Right atrium auricular region (tissue), 2 donors: ENCODE measurements at regions not wholly inside any gene's neighbourhood (a gene's known extent, or its start where the extent isn't known, plus 50 kb on each side); places are given as distances from the start of the nearest gene placed in this dataset.

Source experiments
- DNase-seq: peaks from one replicate; pipeline ENCODE4 v3.0.0-alpha.2; 2019; ENCODE audit warnings: low spot score
- H3K27ac ChIP-seq, 2 donors: fragments of 200-600 bp; sonication (generic); 1 replicate in 1 of 2; 2 replicates in 1 of 2; pipeline ENCODE4 v1.5.1; 2016 to 2019
- H3K27me3 ChIP-seq, 2 donors: fragments of 200-600 bp; sonication (generic); one replicate each; pipeline versions ENCODE4 v1.5.1 to v1.6.0; 2017 to 2019
- H3K36me3 ChIP-seq: fragments of 200-600 bp; sonication (generic); one replicate; pipeline ENCODE4 v1.5.1; 2016
- H3K4me1 ChIP-seq, 2 donors: fragments of 200-600 bp; sonication (generic); one replicate each; pipeline versions ENCODE4 v1.5.1 to v1.6.0; 2017 to 2019
- H3K4me3 ChIP-seq, 2 donors: fragments of 200-600 bp; sonication (generic); 1 replicate in 1 of 2; 2 replicates in 1 of 2; pipeline ENCODE4 v1.5.1; 2017 to 2019; ENCODE audit warnings: mild to moderate bottlenecking in 1 of 2, moderate library complexity in 1 of 2
- H3K9me3 ChIP-seq, 2 donors: fragments of 200-600 bp; sonication (generic); one replicate each; pipeline ENCODE4 v1.5.1; 2019
- TF ChIP-seq, protein P1 (sequence below), 2 donors: fragments of 200-600 bp; sonication (generic); IDR thresholded peaks; one replicate each; pipeline ENCODE4 v1.5.1; 2019; ENCODE audit warnings: antibody characterized with exemption in 2 of 2

DNA sequence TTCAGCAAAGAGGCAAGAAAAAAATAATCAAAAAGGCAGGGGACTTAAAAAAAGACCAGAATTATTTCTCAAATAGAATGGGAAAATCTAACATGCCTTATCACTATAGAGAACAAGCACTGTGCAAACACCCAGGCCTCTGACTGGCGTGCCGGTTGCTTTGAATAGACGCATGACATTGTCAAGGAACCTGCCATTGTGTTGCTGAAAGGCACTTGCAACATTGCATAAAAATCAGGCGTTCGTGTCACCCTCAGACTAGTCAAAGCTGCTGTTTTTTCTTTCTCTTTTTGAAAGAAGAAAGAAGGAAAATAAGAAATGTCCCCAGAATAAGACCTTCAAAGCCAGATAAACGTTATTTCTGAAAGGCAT is 549.3 kb upstream of the CADM1 start:
- Histone ChIP-seq H3K4me1 (no peaks in the 10 kb centered on the region), H3K9me3 (no peaks in the 10 kb centered on the region), H3K27me3 (no peaks in the 10 kb centered on the region), H3K27ac (no peak overlapping the region), H3K4me3 (no peak overlapping the region), H3K36me3 (no peaks in the 10 kb centered on the region)
- TF ChIP-seq, protein P1, sequence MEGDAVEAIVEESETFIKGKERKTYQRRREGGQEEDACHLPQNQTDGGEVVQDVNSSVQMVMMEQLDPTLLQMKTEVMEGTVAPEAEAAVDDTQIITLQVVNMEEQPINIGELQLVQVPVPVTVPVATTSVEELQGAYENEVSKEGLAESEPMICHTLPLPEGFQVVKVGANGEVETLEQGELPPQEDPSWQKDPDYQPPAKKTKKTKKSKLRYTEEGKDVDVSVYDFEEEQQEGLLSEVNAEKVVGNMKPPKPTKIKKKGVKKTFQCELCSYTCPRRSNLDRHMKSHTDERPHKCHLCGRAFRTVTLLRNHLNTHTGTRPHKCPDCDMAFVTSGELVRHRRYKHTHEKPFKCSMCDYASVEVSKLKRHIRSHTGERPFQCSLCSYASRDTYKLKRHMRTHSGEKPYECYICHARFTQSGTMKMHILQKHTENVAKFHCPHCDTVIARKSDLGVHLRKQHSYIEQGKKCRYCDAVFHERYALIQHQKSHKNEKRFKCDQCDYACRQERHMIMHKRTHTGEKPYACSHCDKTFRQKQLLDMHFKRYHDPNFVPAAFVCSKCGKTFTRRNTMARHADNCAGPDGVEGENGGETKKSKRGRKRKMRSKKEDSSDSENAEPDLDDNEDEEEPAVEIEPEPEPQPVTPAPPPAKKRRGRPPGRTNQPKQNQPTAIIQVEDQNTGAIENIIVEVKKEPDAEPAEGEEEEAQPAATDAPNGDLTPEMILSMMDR (IDR thresholded peaks at IDR 0.05), result no peak
- DNase-seq, result no peak

DNA sequence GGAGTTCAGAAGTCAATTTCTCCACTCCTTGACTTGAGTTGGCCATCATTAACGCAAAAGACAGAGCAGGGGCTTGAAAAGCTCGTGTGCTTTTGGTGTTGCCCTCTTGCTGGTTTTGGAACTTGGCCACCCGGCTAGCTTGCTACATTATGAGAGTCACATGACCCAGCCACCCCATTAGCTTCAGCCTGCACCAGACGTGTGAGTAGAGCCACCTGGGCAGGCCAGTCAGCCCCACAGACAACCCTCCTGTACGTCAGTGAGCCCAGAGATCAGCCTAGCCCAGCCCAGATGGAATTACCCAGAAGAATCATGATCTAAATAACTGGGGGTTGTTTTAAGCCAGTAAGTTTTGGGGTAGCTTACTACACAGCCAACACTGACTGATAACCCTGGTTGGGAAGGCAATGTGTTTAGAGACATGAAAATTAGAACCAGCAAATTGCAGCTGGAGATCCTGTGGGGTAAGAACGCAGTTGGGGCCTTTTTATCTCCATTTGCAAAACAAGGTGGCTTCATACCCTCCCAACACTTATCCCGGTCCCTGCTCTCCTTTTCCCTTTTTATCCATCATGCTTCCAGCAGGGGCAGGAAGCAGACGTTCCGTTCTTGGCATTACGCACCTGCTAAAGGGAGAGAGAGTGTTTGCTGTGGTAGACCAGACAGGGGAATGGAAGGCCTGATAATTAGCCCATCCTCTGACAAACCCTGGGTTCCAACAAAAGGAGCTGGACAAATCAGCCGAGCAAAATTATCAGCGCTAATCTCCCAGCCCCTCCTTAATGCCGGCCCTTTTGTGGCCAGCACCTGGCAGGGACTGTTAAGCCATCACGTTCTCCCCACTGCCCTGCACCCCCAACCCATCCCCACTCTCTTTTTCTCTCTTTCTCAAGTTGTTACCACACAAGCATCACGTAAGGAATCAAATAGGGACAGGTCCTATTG is 548.7 kb upstream of the CADM1 start:
- Histone ChIP-seq H3K9me3 (no peaks in the 10 kb centered on the region), H3K36me3 (no peaks in the 10 kb centered on the region), H3K4me1 (no peaks in the 10 kb centered on the region), H3K27me3 (no peaks in the 10 kb centered on the region), H3K4me3 (no peak overlapping the region), H3K27ac (no peak overlapping the region)
- TF ChIP-seq, protein P1 (IDR thresholded peaks at IDR 0.05), result no peak
- DNase-seq, result no peak

DNA sequence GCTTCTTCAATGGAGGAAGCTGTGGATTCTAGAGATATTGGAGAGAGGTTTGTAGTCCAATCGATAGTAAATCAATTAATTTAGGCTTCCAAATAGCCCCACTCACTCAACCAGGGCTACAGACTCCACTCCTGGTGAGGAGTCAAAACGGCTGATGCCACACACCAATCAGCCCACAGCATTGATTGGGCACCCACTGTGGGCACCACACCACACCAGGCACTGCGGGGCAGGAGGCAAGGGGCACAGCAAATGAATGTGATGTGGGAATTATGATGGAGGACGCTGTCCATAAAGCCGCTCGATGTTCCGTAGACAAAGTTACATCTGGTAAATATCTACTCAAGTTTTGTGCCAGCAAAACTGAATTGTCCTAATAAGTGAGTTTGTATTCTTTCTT is 547.3 kb upstream of the CADM1 start:
- TF ChIP-seq, protein P1 (IDR thresholded peaks at IDR 0.05), result no peak
- H3K27ac ChIP-seq, result no peak overlapping the region
- H3K9me3 ChIP-seq, result no peaks in the 10 kb centered on the region
- no peak for DNase-seq
- no peaks in the 10 kb centered on the region for H3K27me3 ChIP-seq
- H3K4me3 ChIP-seq, result no peak overlapping the region
- no peaks in the 10 kb centered on the region for H3K36me3 ChIP-seq
- no peaks in the 10 kb centered on the region for H3K4me1 ChIP-seq

DNA sequence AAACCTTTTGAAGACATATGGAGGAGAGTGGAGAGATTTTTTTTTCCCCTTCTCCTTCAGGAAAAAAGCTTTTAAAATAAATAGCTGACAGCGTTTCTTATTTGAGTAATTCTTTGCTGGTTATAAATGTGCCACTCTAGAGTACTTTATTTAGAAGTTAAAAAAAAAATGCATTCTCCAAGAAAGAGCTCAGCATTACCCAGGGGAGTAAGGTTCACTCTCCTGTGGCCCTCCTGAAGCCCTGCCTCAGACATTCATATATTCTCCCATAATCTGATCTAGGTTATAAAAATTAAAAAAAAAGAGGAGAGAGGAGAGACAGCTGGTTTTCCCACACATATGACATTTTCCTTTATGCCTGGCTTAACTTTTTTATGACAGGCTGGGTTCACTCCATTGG is 545.2 kb upstream of the CADM1 start:
- Histone ChIP-seq H3K9me3 (no peaks in the 10 kb centered on the region), H3K36me3 (no peaks in the 10 kb centered on the region), H3K4me3 (no peak overlapping the region), H3K4me1 (no peaks in the 10 kb centered on the region), H3K27ac (no peak overlapping the region), H3K27me3 (no peaks in the 10 kb centered on the region)
- no peak for DNase-seq
- TF ChIP-seq, protein P1 (IDR thresholded peaks at IDR 0.05), result no peak

DNA sequence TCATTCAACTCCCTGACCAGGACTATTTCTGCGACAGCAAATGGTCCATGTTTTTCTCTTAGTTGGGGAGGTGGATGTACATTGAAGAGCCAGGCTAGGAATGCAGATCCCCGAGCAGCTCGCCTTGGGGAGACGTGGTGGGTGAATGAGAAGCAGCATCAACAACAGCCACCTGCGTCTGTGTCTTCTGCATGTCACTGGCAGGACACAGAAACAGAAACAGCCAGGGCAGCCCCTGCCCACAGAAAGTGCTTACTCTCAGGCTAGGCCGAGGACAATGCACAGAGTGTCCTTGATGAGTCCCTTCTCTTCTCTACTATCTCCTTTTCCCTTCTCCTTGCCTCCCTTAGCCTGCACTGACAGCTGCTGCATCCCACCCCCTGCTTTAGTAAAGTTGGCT is 541.9 kb upstream of the CADM1 start:
- Histone ChIP-seq H3K4me1 (no peaks in the 10 kb centered on the region), H3K27me3 (no peaks in the 10 kb centered on the region), H3K27ac (no peak overlapping the region), H3K36me3 (no peaks in the 10 kb centered on the region), H3K4me3 (no peak overlapping the region), H3K9me3 (no peaks in the 10 kb centered on the region)
- DNase-seq, result no peak
- TF ChIP-seq, protein P1 (IDR thresholded peaks at IDR 0.05), result no peak

DNA sequence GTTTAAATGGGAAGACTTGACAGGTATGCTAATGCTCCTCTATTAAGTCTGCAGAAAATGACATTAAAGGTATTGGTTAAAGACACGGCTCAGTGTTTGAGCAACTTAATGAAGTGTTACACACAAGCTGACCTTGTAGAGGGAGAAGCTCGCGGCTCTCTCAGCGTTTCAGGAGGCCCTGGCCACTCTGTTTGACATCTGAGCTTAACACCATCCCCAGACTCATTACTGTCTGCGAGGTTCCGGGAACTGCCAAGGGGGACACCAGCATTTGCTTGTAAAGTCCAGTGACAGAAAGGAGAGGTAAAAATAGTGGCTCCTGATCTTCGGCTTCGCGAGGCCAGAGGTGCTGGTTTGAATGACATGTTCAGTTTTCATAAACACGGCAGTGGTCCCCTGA is 540.7 kb upstream of the CADM1 start:
- H3K4me3 ChIP-seq, result no peak overlapping the region
- no peak for DNase-seq
- no peaks in the 10 kb centered on the region for H3K27me3 ChIP-seq
- no peaks in the 10 kb centered on the region for H3K9me3 ChIP-seq
- TF ChIP-seq, protein P1 (IDR thresholded peaks at IDR 0.05), result no peak
- H3K36me3 ChIP-seq, result no peaks in the 10 kb centered on the region
- no peak overlapping the region for H3K27ac ChIP-seq
- H3K4me1 ChIP-seq, result no peaks in the 10 kb centered on the region
